HepG2 (cell line): ENCODE measurements at regions not wholly inside any gene's neighbourhood (a gene's known extent, or its start where the extent isn't known, plus 50 kb on each side); places are given as distances from the start of the nearest gene placed in this dataset.

Source experiments
- CBX5 ChIP-seq: sonication (generic); formaldehyde crosslinking; IDR thresholded peaks from 2 replicates; pipeline ENCODE4 v1.4.0; 2020; ENCODE audit warnings: missing genetic modification reagents, borderline replicate concordance
- CEBPG ChIP-seq: IDR thresholded peaks from 2 replicates; pipeline ENCODE4 v1.6.1; 2016
- CREBL2 ChIP-seq: sonication (generic); formaldehyde crosslinking; IDR thresholded peaks from 2 replicates; pipeline ENCODE4 v1.8.1; 2023; ENCODE audit warnings: missing genetic modification reagents, mild to moderate bottlenecking, borderline replicate concordance
- CTCF ChIP-seq: sonication (generic); formaldehyde crosslinking; IDR thresholded peaks from 2 replicates; pipeline ENCODE4 v1.5.0; 2020; ENCODE audit warnings: mild to moderate bottlenecking, missing genetic modification reagents, moderate library complexity
- JARID2 ChIP-seq: sonication (generic); formaldehyde crosslinking; IDR thresholded peaks from 2 replicates; pipeline ENCODE4 v1.8.1; 2023; ENCODE audit warnings: missing genetic modification reagents, inconsistent platforms; ENCODE audit not compliant: insufficient replicate concordance
- RAD21 ChIP-seq: fragments of 450-650 bp; formaldehyde crosslinking; IDR thresholded peaks from 2 replicates; pipeline ENCODE4 v1.5.0; 2020; ENCODE audit warnings: mild to moderate bottlenecking
- STAT5B ChIP-seq: sonication (generic); formaldehyde crosslinking; IDR thresholded peaks from 2 replicates; pipeline ENCODE4 v1.4.0; 2020; ENCODE audit warnings: missing genetic modification reagents

GRCh38 chr4:156568484-156568883, 403.1 kb downstream of the PDGFC start:
- no peak for TF ChIP-seq CTCF (CRISPR knock-in tag)
- no peak for TF ChIP-seq STAT5B
- TF ChIP-seq CEBPG (CRISPR knock-in tag): no peak
- no peak for TF ChIP-seq CREBL2 (CRISPR knock-in tag)
- TF ChIP-seq JARID2 (CRISPR knock-in tag): no peak
- no peak for TF ChIP-seq RAD21
- no peak for TF ChIP-seq CBX5 (CRISPR knock-in tag)
